Memory B cell (primary cell): ENCODE measurements at regions not wholly inside any gene's neighbourhood (a gene's known extent, or its start where the extent isn't known, plus 50 kb on each side); places are given as distances from the start of the nearest gene placed in this dataset.
A peak's percentile ranks its signal among the peaks of the same experiment; 100 is the strongest.

ENCODE experiments used
- ATAC-seq: fragments of 150-1000 bp; cut with Tn5 transposase; 2 replicates; pipeline ENCODE4 v1.10.0; 2021; ENCODE audit warnings: low read depth, mild to moderate bottlenecking, moderate library complexity
- DNase-seq, 2 donors: peaks; one replicate each; pipeline ENCODE4 v3.0.0; 2022; ENCODE audit warnings: low spot score in 2 of 2
- H3K27ac Mint-ChIP-seq: one replicate; pipeline ENCODE4 v1.8.0; 2022; ENCODE audit warnings: mild to moderate bottlenecking, moderate library complexity, mixed read lengths
- H3K27me3 Mint-ChIP-seq: one replicate; pipeline ENCODE4 v1.8.0; 2022; ENCODE audit warnings: mixed read lengths
- H3K36me3 Mint-ChIP-seq: one replicate; pipeline ENCODE4 v1.8.0; 2022; ENCODE audit warnings: mild to moderate bottlenecking, mixed read lengths
- H3K4me1 Mint-ChIP-seq: one replicate; pipeline ENCODE4 v1.8.0; 2022; ENCODE audit warnings: mixed read lengths
- H3K4me3 Mint-ChIP-seq: one replicate; pipeline ENCODE4 v1.8.0; 2022; ENCODE audit warnings: mild to moderate bottlenecking, moderate library complexity, mixed read lengths
- H3K9me3 Mint-ChIP-seq: one replicate; pipeline ENCODE4 v1.8.0; 2022; ENCODE audit warnings: mixed read lengths

DNA sequence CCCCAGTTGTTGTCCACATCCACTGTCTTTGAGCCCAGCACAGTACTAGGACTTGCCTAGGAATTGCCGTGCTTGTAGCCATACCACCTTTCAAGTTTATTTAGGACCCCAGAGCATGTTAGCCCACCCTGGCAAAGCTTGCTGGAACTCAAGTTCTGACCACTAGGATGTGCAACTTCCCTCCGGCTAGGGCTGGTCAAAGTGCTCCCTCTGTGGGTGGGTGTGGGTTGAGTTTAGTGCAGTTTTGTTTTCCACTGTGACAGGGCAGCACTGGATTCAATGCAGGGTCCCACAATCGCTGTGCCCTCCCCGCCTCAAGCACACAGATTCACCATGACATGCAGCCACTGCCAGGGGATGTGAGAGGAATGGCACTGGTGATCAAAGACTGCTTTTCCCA is 96.0 kb downstream of the RASGEF1B start:
- H3K9me3 Mint-ChIP-seq = no peaks in the 10 kb centered on the region
- peaks cover 4% of the 10 kb centered on the region for H3K27me3 Mint-ChIP-seq
- no peak overlapping the region for H3K27ac Mint-ChIP-seq
- H3K4me1 Mint-ChIP-seq = no peaks in the 10 kb centered on the region
- DNase-seq (no peak), ATAC-seq (no peak)
- H3K4me3 Mint-ChIP-seq = no peak overlapping the region
- no peaks in the 10 kb centered on the region for H3K36me3 Mint-ChIP-seq

- no peak overlapping the region for H3K27ac Mint-ChIP-seq
- no peak for DNase-seq
- no peak for ATAC-seq
- H3K4me3 Mint-ChIP-seq = no peak overlapping the region
- no peaks in the 10 kb centered on the region for H3K27me3 Mint-ChIP-seq
- H3K36me3 Mint-ChIP-seq = no peaks in the 10 kb centered on the region
- H3K4me1 Mint-ChIP-seq = no peaks in the 10 kb centered on the region
- H3K9me3 Mint-ChIP-seq = peaks cover 1% of the 10 kb centered on the region
These were observed 101.8 kb downstream of the RASGEF1B start for GRCh38 chr4:81369886-81370285.

DNA sequence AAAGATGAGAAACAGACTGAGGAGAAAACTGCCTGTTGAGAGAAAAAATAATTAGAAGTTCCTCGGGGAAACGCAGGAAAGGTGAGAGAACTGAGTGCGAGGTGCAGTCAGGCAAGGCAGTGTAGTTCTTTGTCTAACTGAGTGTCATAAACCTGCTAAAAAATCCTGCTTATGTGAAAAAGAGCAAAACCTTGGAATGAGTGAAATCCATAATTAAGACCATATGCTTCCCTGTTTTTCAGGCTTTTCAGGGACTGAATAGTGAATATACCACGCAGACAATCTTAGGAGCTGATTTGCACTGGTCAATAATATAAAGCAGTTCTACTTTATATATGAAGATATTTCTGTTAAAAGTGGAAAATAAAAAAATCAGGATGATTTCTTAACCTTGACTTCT is 104.9 kb downstream of the RASGEF1B start:
- no peaks in the 10 kb centered on the region for H3K36me3 Mint-ChIP-seq
- H3K4me3 Mint-ChIP-seq = no peak overlapping the region
- H3K9me3 Mint-ChIP-seq = peaks cover 1% of the 10 kb centered on the region
- ATAC-seq (no peak), DNase-seq (no peak)
- H3K27ac Mint-ChIP-seq = no peak overlapping the region
- no peaks in the 10 kb centered on the region for H3K4me1 Mint-ChIP-seq
- H3K27me3 Mint-ChIP-seq = peaks cover 1% of the 10 kb centered on the region

- H3K27me3 Mint-ChIP-seq = peaks cover 8% of the 10 kb centered on the region
- H3K4me1 Mint-ChIP-seq = no peaks in the 10 kb centered on the region
- no peak overlapping the region for H3K27ac Mint-ChIP-seq
- H3K9me3 Mint-ChIP-seq = no peaks in the 10 kb centered on the region
- H3K36me3 Mint-ChIP-seq = no peaks in the 10 kb centered on the region
- DNase-seq (no peak), ATAC-seq (no peak)
- H3K4me3 Mint-ChIP-seq = no peak overlapping the region
These were observed 111.0 kb downstream of the RASGEF1B start for GRCh38 chr4:81360737-81361136.

DNA sequence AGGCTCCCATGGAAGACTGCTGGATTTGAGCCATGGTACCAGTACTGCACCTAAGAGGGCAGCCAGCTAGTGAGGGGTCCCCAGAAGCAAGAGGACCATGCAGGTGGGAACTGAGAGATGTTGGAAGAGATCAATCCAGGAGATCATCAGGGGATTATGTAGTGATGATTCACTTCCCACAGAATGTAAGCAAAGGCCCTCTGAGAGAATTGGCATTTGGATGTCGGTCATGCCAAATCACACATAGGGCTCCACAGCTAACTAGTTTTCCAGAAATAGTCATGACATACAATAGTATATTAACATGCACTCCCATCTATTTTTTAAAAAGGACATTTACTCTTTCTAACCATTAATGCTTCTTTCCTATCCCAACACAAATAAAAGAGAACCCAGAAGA is 112.5 kb downstream of the RASGEF1B start:
- Mint-ChIP-seq H3K27me3 (peaks cover 8% of the 10 kb centered on the region), H3K36me3 (no peaks in the 10 kb centered on the region)

DNA sequence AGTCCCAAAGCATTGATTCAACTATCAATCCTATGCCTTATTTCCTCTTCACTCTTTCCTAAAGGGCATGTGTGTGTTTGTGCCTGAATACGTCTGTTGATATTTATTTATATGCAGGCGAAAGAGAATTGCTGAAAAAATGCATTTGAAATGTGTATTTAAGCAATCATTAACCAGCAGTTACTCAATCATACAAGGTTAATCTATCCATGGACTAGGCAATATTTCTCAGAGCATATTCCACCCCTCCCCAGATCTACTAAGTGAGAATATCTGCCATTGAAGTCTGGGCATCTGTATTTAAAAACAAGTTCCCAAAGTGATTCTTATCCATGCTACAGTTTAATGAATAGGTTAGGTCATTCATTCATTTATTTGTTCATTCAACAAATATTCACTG is 113.6 kb downstream of the RASGEF1B start:
- DNase-seq (no peak), ATAC-seq (no peak)
- Mint-ChIP-seq H3K27me3 (peaks cover 10% of the 10 kb centered on the region), H3K36me3 (no peaks in the 10 kb centered on the region), H3K27ac (no peak overlapping the region), H3K4me1 (no peaks in the 10 kb centered on the region), H3K9me3 (no peaks in the 10 kb centered on the region), H3K4me3 (no peak overlapping the region)

More for the DNA sequence above, 112.5 kb downstream of the RASGEF1B start:
- no peak overlapping the region for H3K27ac Mint-ChIP-seq
- no peak for ATAC-seq
- no peak overlapping the region for H3K4me3 Mint-ChIP-seq
- no peaks in the 10 kb centered on the region for H3K4me1 Mint-ChIP-seq
- H3K9me3 Mint-ChIP-seq = no peaks in the 10 kb centered on the region
- no peak for DNase-seq

- Mint-ChIP-seq H3K9me3 (no peaks in the 10 kb centered on the region), H3K4me1 (no peaks in the 10 kb centered on the region), H3K36me3 (no peaks in the 10 kb centered on the region), H3K27ac (no peak overlapping the region), H3K27me3 (peaks cover 9% of the 10 kb centered on the region), H3K4me3 (no peak overlapping the region)
- ATAC-seq (no peak), DNase-seq (no peak)
These were observed 115.1 kb downstream of the RASGEF1B start for GRCh38 chr4:81356621-81357020.

GRCh38 chr4:81355136-81355535 is 116.6 kb downstream of the RASGEF1B start:
- DNase-seq = no peak
- Mint-ChIP-seq H3K27ac (no peak overlapping the region), H3K4me1 (no peaks in the 10 kb centered on the region), H3K4me3 (no peak overlapping the region), H3K9me3 (no peaks in the 10 kb centered on the region), H3K36me3 (no peaks in the 10 kb centered on the region), H3K27me3 (peaks cover 9% of the 10 kb centered on the region)
- no peak for ATAC-seq

- no peak overlapping the region for H3K4me3 Mint-ChIP-seq
- ATAC-seq (no peak), DNase-seq (no peak)
- peaks cover 6% of the 10 kb centered on the region for H3K27me3 Mint-ChIP-seq
- H3K27ac Mint-ChIP-seq = no peak overlapping the region
- H3K4me1 Mint-ChIP-seq = no peaks in the 10 kb centered on the region
- no peaks in the 10 kb centered on the region for H3K9me3 Mint-ChIP-seq
- no peaks in the 10 kb centered on the region for H3K36me3 Mint-ChIP-seq
These were observed 117.8 kb downstream of the RASGEF1B start for GRCh38 chr4:81353861-81354260.

GRCh38 chr4:81352446-81352835 is 119.3 kb downstream of the RASGEF1B start:
- no peaks in the 10 kb centered on the region for H3K36me3 Mint-ChIP-seq
- no peak overlapping the region for H3K4me3 Mint-ChIP-seq
- ATAC-seq (no peak), DNase-seq (no peak)
- no peaks in the 10 kb centered on the region for H3K4me1 Mint-ChIP-seq
- peaks cover 5% of the 10 kb centered on the region for H3K27me3 Mint-ChIP-seq
- no peaks in the 10 kb centered on the region for H3K9me3 Mint-ChIP-seq
- H3K27ac Mint-ChIP-seq = no peak overlapping the region

DNA sequence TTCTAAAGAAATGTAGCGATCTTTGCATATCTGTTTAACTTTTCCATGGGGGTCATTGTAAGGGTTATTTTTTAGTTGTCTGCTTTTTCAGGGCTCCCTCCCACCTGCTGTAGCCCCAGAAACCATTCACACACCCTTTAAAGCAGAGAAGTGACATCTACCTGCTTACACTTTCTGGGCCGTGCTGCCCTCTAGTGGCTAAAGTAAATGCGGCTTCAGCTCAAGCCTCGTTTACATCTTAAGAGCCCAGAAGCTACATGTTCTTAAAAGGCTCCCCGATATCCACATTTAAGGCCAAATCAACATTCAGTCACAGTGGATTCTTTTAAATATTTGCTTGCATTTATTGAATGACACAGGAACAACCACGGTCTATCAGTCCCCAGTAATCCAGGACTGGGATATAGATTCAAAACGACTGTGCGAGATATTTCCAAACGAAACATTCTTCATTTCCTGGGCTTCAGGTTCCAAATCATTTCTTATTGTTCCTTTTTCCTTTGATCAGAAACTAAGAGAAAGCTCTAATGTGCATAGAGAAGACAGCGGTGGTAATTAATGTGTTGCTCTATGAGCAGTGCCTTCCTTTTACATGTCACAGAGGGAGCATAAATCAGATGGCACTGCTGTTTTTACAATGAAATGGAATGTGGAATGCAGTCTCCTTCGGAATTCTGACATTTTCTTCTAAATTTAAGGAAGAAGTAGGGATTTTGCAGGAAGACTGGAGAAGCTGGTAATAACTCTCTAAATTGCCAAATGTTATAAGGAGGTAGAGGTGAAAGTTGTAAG is 119.9 kb downstream of the RASGEF1B start:
- ATAC-seq = peak; percentile 60
- Mint-ChIP-seq H3K4me1 (no peaks in the 10 kb centered on the region), H3K4me3 (no peak overlapping the region), H3K9me3 (no peaks in the 10 kb centered on the region), H3K27me3 (peaks cover 4% of the 10 kb centered on the region), H3K27ac (no peak overlapping the region), H3K36me3 (no peaks in the 10 kb centered on the region)
- DNase-seq = peak; percentile 49 to 67

- no peak overlapping the region for H3K27ac Mint-ChIP-seq
- peaks cover 8% of the 10 kb centered on the region for H3K27me3 Mint-ChIP-seq
- no peaks in the 10 kb centered on the region for H3K4me1 Mint-ChIP-seq
- ATAC-seq (no peak), DNase-seq (no peak)
- H3K9me3 Mint-ChIP-seq = no peaks in the 10 kb centered on the region
- peaks cover 2% of the 10 kb centered on the region for H3K36me3 Mint-ChIP-seq
- H3K4me3 Mint-ChIP-seq = no peak overlapping the region
These were observed 121.7 kb downstream of the RASGEF1B start for GRCh38 chr4:81350040-81350439.

DNA sequence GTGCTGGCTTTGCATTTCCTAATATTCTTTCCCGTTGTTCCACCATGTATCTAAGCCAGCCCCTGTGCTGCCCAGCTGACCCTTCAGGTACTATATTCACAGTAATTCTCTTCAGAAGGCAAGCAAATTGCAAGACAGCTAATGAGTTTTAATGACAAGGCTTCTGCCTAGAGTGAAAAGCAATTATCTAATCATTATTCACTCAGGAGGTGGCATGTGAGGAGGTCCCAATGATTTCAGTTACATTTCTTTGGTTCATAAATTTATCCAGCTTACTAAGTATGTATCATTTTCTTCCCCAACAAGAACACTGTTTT is 123.0 kb downstream of the RASGEF1B start:
- Mint-ChIP-seq H3K36me3 (peaks cover 2% of the 10 kb centered on the region), H3K4me3 (no peak overlapping the region), H3K9me3 (no peaks in the 10 kb centered on the region), H3K27me3 (peaks cover 8% of the 10 kb centered on the region), H3K27ac (no peak overlapping the region), H3K4me1 (no peaks in the 10 kb centered on the region)
- no peak for ATAC-seq
- DNase-seq = no peak

GRCh38 chr4:81348086-81348777 is 123.5 kb downstream of the RASGEF1B start:
- H3K27me3 Mint-ChIP-seq = peaks cover 8% of the 10 kb centered on the region
- peaks cover 4% of the 10 kb centered on the region for H3K36me3 Mint-ChIP-seq
- no peak for DNase-seq
- no peak overlapping the region for H3K4me3 Mint-ChIP-seq
- H3K27ac Mint-ChIP-seq = no peak overlapping the region
- no peaks in the 10 kb centered on the region for H3K4me1 Mint-ChIP-seq
- H3K9me3 Mint-ChIP-seq = no peaks in the 10 kb centered on the region
- ATAC-seq = no peak

DNA sequence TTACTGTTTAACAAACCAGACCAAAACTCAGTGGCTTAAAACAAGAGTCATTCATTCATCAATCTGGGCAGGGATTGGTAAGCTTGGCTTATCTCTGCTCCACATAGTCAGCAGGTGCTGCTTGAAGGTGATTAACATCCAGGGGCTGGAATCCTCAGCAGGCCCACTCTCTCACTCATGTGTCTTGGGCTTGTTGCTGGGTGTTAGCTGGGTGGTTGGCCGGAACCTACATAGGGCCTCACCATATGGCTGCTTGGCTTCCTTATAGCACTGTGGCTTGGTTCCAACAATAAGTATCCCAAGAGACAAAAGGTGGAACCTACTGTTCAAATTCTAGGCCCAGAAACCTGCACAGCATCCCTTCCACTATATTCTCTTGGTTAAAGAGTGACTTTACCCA is 125.0 kb downstream of the RASGEF1B start:
- Mint-ChIP-seq H3K27me3 (peaks cover 8% of the 10 kb centered on the region), H3K9me3 (no peaks in the 10 kb centered on the region), H3K4me3 (no peak overlapping the region), H3K4me1 (no peaks in the 10 kb centered on the region), H3K27ac (no peak overlapping the region), H3K36me3 (peaks cover 4% of the 10 kb centered on the region)
- ATAC-seq (no peak), DNase-seq (no peak)
